Left ventricle myocardium inferior (tissue), 1 donor: ENCODE measurements at regions not wholly inside any gene's neighbourhood (a gene's known extent, or its start where the extent isn't known, plus 50 kb on each side); places are given as distances from the start of the nearest gene placed in this dataset.

Source experiments
- DNase-seq: peaks from one replicate; pipeline ENCODE4 v3.0.0-alpha.2; 2020
- H3K27ac ChIP-seq: fragments of 200-600 bp; replicated peaks from 2 replicates; pipeline ENCODE4 v1.8.0; 2021
- H3K27me3 ChIP-seq: fragments of 200-600 bp; 2 replicates; pipeline ENCODE4 v1.8.0; 2021; ENCODE audit warnings: low read depth
- H3K36me3 ChIP-seq: fragments of 200-600 bp; 2 replicates; pipeline ENCODE4 v1.8.0; 2021
- H3K4me1 ChIP-seq: fragments of 200-600 bp; 2 replicates; pipeline ENCODE4 v1.8.0; 2021
- H3K4me3 ChIP-seq: fragments of 200-600 bp; 2 replicates; pipeline ENCODE4 v1.8.0; 2021; ENCODE audit warnings: mild to moderate bottlenecking, moderate library complexity
- H3K9me3 ChIP-seq: fragments of 200-600 bp; replicated peaks from 2 replicates; pipeline ENCODE4 v1.8.0; 2021
- CTCF ChIP-seq: fragments of 200-600 bp; IDR thresholded peaks from 2 replicates; pipeline ENCODE4 v1.8.0; 2021; ENCODE audit warnings: antibody characterized with exemption, mild to moderate bottlenecking, borderline replicate concordance
- intact Hi-C: fragments of 100-400 bp; cut with micrococcal nuclease; formaldehyde crosslinking; loops from one replicate; pipeline ENCODE4 v1.11.0; 2022
- donor health status: DM: no; HTN: yes; CAD: no; lungs with severe emphysema.

- Histone ChIP-seq H3K27ac (no peak overlapping the region), H3K27me3 (peaks cover 79% of the 10 kb centered on the region), H3K4me1 (no peaks in the 10 kb centered on the region), H3K4me3 (no peak overlapping the region), H3K9me3 (peaks cover 5% of the 10 kb centered on the region), H3K36me3 (no peaks in the 10 kb centered on the region)
- no peak for DNase-seq
- no peak for TF ChIP-seq CTCF
- intact Hi-C loops, result no loop called here
Measured at GRCh38 chr10:123587110-123587509, 79.0 kb upstream of the GPR26 start.

GRCh38 chr10:123588386-123588914 is 77.7 kb upstream of the GPR26 start:
- intact Hi-C loops, result no loop called here

GRCh38 chr10:123595661-123596060 is 70.5 kb upstream of the GPR26 start:
- intact Hi-C loops, result no loop called here
- H3K27ac ChIP-seq, result no peak overlapping the region
- no peak for DNase-seq
- H3K4me3 ChIP-seq, result no peak overlapping the region
- H3K4me1 ChIP-seq, result no peaks in the 10 kb centered on the region
- TF ChIP-seq CTCF, result no peak
- H3K9me3 ChIP-seq, result peaks cover 21% of the 10 kb centered on the region
- H3K27me3 ChIP-seq, result peaks cover 40% of the 10 kb centered on the region
- H3K36me3 ChIP-seq, result no peaks in the 10 kb centered on the region

More at GRCh38 chr10:123588386-123588914, 77.7 kb upstream of the GPR26 start:
- TF ChIP-seq CTCF, result no peak
- peaks cover 13% of the 10 kb centered on the region for H3K9me3 ChIP-seq
- H3K4me3 ChIP-seq, result no peak overlapping the region
- H3K27me3 ChIP-seq, result peaks cover 66% of the 10 kb centered on the region
- no peaks in the 10 kb centered on the region for H3K36me3 ChIP-seq
- no peaks in the 10 kb centered on the region for H3K4me1 ChIP-seq
- H3K27ac ChIP-seq, result no peak overlapping the region
- no peak for DNase-seq

- intact Hi-C loops, result no loop called here
- Histone ChIP-seq H3K36me3 (no peaks in the 10 kb centered on the region), H3K27me3 (peaks cover 40% of the 10 kb centered on the region), H3K4me1 (no peaks in the 10 kb centered on the region), H3K9me3 (peaks cover 28% of the 10 kb centered on the region), H3K27ac (no peak overlapping the region), H3K4me3 (no peak overlapping the region)
- DNase-seq, result no peak
- no peak for TF ChIP-seq CTCF
Measured at GRCh38 chr10:123597676-123598075, 68.5 kb upstream of the GPR26 start.

- Histone ChIP-seq H3K9me3 (peaks cover 25% of the 10 kb centered on the region), H3K4me3 (no peak overlapping the region), H3K27me3 (peaks cover 50% of the 10 kb centered on the region), H3K4me1 (no peaks in the 10 kb centered on the region), H3K36me3 (no peaks in the 10 kb centered on the region), H3K27ac (no peak overlapping the region)
- intact Hi-C loops, result no loop called here
- TF ChIP-seq CTCF, result no peak
- DNase-seq, result no peak
Measured at GRCh38 chr10:123599366-123599849, 66.7 kb upstream of the GPR26 start.

GRCh38 chr10:123600177-123600576 is 66.0 kb upstream of the GPR26 start:
- Histone ChIP-seq H3K9me3 (peaks cover 25% of the 10 kb centered on the region), H3K4me1 (no peaks in the 10 kb centered on the region), H3K4me3 (no peak overlapping the region), H3K27me3 (peaks cover 51% of the 10 kb centered on the region), H3K36me3 (no peaks in the 10 kb centered on the region), H3K27ac (no peak overlapping the region)
- intact Hi-C loops, result no loop called here
- TF ChIP-seq CTCF, result no peak
- DNase-seq, result no peak
